IMR-90 (cell line): ENCODE measurements at regions not wholly inside any gene's neighbourhood (a gene's known extent, or its start where the extent isn't known, plus 50 kb on each side); places are given as distances from the start of the nearest gene placed in this dataset.

ENCODE experiments used
- BHLHE40 ChIP-seq: fragments of 150-350 bp; IDR thresholded peaks from 2 replicates; pipeline ENCODE4 v1.6.1; 2016; ENCODE audit warnings: mild to moderate bottlenecking, low read depth, low read length
- CEBPB ChIP-seq: IDR thresholded peaks from 2 replicates; pipeline ENCODE4 v1.6.1; 2012; ENCODE audit warnings: low read depth, low read length, improper control_type of control experiment
- CTCF ChIP-seq: conservative IDR thresholded peaks from 2 replicates; pipeline ENCODE4 v1.5.1; 2012; ENCODE audit warnings: mild to moderate bottlenecking, low read depth, low read length, improper control_type of control experiment
- ELK1 ChIP-seq: fragments of 150-350 bp; IDR thresholded peaks from 2 replicates; pipeline ENCODE4 v1.6.1; 2016; ENCODE audit warnings: low read depth, mild to moderate bottlenecking, low read length, moderate library complexity, borderline replicate concordance
- FOS ChIP-seq: fragments of 150-350 bp; IDR thresholded peaks from 2 replicates; pipeline ENCODE4 v1.6.1; 2016; ENCODE audit warnings: low read depth, low read length
- MAFK ChIP-seq: IDR thresholded peaks from 2 replicates; pipeline ENCODE4 v1.6.1; 2012; ENCODE audit warnings: low read depth, low read length, improper control_type of control experiment
- MAZ ChIP-seq: IDR thresholded peaks from 2 replicates; pipeline ENCODE4 v1.6.1; 2012; ENCODE audit warnings: low read depth, mild to moderate bottlenecking, low read length, improper control_type of control experiment, moderate library complexity, borderline replicate concordance
- NFE2L2 ChIP-seq: fragments of 150-350 bp; IDR thresholded peaks from 2 replicates; pipeline ENCODE4 v1.6.1; 2016; ENCODE audit warnings: low read depth, mild to moderate bottlenecking, low read length
- POLR2A ChIP-seq: IDR thresholded peaks from 2 replicates; pipeline ENCODE4 v1.6.1; 2012; ENCODE audit warnings: mild to moderate bottlenecking, low read depth, low read length
- RAD21 ChIP-seq: IDR thresholded peaks from 2 replicates; pipeline ENCODE4 v1.6.1; 2012; ENCODE audit warnings: low read length, improper control_type of control experiment
- RCOR1 ChIP-seq: IDR thresholded peaks from 2 replicates; pipeline ENCODE4 v1.6.1; 2012; ENCODE audit warnings: mild to moderate bottlenecking, low read length, improper control_type of control experiment; ENCODE audit not compliant: insufficient replicate concordance
- RFX5 ChIP-seq: IDR thresholded peaks from 2 replicates; pipeline ENCODE4 v1.8.0; 2012; ENCODE audit warnings: low read depth, mild to moderate bottlenecking, low read length, moderate library complexity
- SMC3 ChIP-seq: fragments of 150-350 bp; IDR thresholded peaks from 2 replicates; pipeline ENCODE4 v1.6.1; 2016; ENCODE audit warnings: low read depth, mild to moderate bottlenecking, antibody characterized with exemption, low read length, moderate library complexity
- USF2 ChIP-seq: fragments of 150-350 bp; IDR thresholded peaks from 2 replicates; pipeline ENCODE4 v1.6.1; 2017; ENCODE audit warnings: mild to moderate bottlenecking, antibody characterized with exemption, low read length, low read depth

GRCh38 chr2:14428056-14428455 lies 204.5 kb upstream of the LRATD1 start:
- TF ChIP-seq POLR2A (no peak), CTCF (peak; percentile 44), RFX5 (no peak), RCOR1 (no peak), FOS (no peak), MAZ (no peak), RAD21 (peak; percentile 64), SMC3 (peak; percentile 54), ELK1 (no peak), NFE2L2 (no peak), MAFK (no peak), CEBPB (no peak), BHLHE40 (no peak), USF2 (no peak)
